Upper lobe of right lung (tissue), 1 donor: ENCODE measurements at regions not wholly inside any gene's neighbourhood (a gene's known extent, or its start where the extent isn't known, plus 50 kb on each side); places are given as distances from the start of the nearest gene placed in this dataset.

Experiments used
- ATAC-seq: fragments of 200-7000 bp; cut with Tn5 transposase; one replicate; pipeline ENCODE4 v1.9.1; 2020; ENCODE audit warnings: mild to moderate bottlenecking, moderate library complexity
- DNase-seq: peaks from one replicate; pipeline ENCODE4 v3.0.0-alpha.2; 2020
- H3K27ac ChIP-seq: fragments of 200-600 bp; one replicate; pipeline ENCODE4 v1.8.0; 2022
- H3K27me3 ChIP-seq: fragments of 200-600 bp; one replicate; pipeline ENCODE4 v1.8.0; 2022; ENCODE audit warnings: mild to moderate bottlenecking
- H3K36me3 ChIP-seq: fragments of 200-600 bp; one replicate; pipeline ENCODE4 v1.8.0; 2022
- H3K4me1 ChIP-seq: fragments of 200-600 bp; one replicate; pipeline ENCODE4 v1.8.0; 2022
- H3K4me3 ChIP-seq: fragments of 200-600 bp; one replicate; pipeline ENCODE4 v1.8.0; 2022; ENCODE audit warnings: mild to moderate bottlenecking
- H3K9me3 ChIP-seq: fragments of 200-600 bp; one replicate; pipeline ENCODE4 v1.8.0; 2022
- intact Hi-C: fragments of 100-400 bp; cut with DNase I; formaldehyde crosslinking; loops from one replicate; pipeline ENCODE4 v1.11.0; 2022
- TF ChIP-seq, protein P1 (sequence below): fragments of 200-600 bp; IDR thresholded peaks from one replicate; pipeline ENCODE4 v1.8.0; 2022; ENCODE audit warnings: antibody characterized with exemption
- donor health status: DM: no; HTN: yes; CAD: no; lungs with severe emphysema.

DNA sequence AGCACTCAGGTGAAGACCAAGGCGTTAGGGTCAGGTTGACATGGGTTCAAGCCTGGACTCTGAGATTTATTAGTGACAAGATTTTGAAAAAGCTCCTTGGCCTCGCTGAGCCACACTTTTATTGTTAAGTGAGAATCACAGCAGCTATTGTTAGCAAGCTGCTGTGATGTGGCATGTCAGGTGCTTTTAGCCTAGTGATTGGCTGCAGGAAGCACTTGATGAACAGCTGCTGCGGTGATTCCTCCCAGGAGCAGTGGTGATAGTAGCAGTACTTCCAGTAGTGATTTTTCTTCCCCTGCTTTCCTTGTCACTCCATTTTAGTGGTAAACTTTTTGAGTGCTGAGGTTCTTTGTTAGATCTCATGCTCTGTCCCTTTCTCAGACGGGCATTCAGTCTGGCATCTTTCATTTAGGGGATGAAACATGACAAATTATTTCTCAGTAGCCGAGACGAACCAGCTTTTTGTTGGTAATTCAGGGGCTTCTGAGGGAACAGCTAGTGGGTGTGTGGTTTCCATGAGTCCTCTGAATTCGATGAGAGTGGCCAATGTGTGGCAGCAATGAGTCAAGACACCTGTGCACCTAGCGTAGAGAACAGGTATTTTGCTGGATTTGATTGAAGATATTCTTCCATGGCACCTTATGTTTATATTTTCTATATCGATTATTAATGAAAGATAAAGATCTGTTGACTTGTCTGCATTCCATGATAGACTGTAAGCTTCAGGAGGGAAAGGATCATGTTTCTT lies 696.7 kb downstream of the DHX35 start:
- TF ChIP-seq, protein P1, sequence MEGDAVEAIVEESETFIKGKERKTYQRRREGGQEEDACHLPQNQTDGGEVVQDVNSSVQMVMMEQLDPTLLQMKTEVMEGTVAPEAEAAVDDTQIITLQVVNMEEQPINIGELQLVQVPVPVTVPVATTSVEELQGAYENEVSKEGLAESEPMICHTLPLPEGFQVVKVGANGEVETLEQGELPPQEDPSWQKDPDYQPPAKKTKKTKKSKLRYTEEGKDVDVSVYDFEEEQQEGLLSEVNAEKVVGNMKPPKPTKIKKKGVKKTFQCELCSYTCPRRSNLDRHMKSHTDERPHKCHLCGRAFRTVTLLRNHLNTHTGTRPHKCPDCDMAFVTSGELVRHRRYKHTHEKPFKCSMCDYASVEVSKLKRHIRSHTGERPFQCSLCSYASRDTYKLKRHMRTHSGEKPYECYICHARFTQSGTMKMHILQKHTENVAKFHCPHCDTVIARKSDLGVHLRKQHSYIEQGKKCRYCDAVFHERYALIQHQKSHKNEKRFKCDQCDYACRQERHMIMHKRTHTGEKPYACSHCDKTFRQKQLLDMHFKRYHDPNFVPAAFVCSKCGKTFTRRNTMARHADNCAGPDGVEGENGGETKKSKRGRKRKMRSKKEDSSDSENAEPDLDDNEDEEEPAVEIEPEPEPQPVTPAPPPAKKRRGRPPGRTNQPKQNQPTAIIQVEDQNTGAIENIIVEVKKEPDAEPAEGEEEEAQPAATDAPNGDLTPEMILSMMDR, result no peak
- ATAC-seq, result no peak
- intact Hi-C loops, result no loop called here

DNA sequence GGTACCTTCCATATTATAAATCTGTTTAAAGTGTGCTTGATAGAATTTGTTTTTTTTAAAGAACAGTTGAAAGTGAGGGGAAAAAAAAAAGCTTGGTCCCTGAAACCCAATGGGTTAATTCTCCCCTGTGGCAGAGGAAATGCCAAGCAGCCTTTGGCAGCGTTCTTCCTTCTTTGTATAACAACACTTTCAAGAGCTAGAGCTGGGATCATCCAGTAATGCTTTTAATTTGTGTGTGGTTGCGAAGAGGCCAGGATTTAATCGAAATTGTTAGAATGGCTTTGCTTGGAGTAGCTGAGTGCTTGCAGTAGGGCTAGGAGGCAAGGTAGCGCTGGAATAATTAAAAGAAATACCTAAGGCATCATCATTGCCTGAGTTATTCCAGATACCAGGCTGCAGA lies 692.0 kb downstream of the DHX35 start:
- Histone ChIP-seq H3K4me3 (no peak overlapping the region), H3K36me3 (no peaks in the 10 kb centered on the region), H3K9me3 (no peaks in the 10 kb centered on the region), H3K4me1 (no peaks in the 10 kb centered on the region), H3K27ac (no peak overlapping the region), H3K27me3 (no peaks in the 10 kb centered on the region)
- no peak for DNase-seq
- no peak for ATAC-seq
- TF ChIP-seq, protein P1, result no peak
- intact Hi-C loops, result no loop called here

More for the DNA sequence above, 696.7 kb downstream of the DHX35 start:
- no peak for DNase-seq
- Histone ChIP-seq H3K36me3 (no peaks in the 10 kb centered on the region), H3K27me3 (no peaks in the 10 kb centered on the region), H3K4me3 (no peak overlapping the region), H3K27ac (no peak overlapping the region), H3K9me3 (no peaks in the 10 kb centered on the region), H3K4me1 (no peaks in the 10 kb centered on the region)

DNA sequence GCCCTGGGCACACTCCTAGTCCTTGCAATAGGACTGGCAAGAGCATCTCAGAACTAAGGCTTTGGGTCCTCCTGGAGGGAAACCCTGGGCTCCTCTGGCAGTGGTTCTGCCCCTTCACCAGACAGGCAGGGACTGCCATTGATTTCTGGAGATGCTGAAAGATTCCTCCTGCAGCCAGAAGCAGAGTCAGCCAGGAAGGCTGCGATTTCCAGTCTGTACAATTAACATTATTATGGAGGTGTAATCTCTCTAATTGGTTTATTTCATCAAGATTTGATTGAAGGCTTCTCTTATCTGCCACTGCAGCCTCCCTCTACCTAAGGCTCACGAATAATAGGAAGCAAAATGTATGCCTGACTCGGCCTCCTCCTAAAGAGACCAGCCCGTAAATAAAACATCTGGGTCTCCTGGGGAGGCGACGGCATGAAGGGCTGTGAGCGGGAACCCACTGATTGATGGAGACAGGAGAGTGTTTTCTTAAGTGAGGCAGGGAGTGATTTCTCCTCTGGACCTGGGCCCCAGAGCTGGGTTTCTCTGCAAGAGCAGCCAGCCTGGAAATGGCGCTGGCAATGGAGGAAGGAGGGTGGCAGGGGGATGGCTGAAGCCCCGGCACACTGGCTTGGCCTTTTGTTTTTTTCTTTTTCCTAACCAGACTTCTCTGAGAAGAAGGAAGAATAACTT lies 689.6 kb downstream of the DHX35 start:
- ATAC-seq (no peak), DNase-seq (no peak)
- TF ChIP-seq, protein P1, result no peak
- Histone ChIP-seq H3K9me3 (no peaks in the 10 kb centered on the region), H3K27ac (no peak overlapping the region), H3K27me3 (no peaks in the 10 kb centered on the region), H3K36me3 (no peaks in the 10 kb centered on the region), H3K4me1 (no peaks in the 10 kb centered on the region), H3K4me3 (no peak overlapping the region)
- intact Hi-C loops, result no loop called here

DNA sequence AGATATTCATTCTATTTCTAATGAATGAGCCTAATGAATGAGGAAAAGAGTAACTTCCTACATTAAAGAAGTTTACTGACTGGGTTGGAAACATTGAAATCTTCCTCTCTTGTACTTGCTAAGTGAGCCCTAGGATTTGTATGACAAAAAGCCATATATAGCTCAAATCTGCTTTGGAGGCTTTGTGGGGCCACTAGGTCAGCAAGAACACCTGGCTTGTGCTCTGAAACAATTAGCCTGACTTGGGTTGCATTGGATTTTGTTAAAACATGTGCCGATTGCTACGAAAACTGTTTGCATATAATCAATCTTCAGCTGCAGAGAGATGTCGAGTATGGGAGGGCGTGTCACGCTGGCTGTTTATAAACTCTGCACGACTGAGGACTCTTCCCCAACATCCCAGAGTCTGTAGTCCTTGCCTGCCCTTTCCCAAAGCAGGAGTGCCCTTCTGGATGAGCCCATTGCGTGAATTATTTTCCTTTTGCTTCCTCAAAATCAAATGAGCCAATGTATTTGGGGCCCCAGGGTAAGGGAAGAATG lies 684.8 kb downstream of the DHX35 start:
- Histone ChIP-seq H3K27me3 (no peaks in the 10 kb centered on the region), H3K27ac (no peak overlapping the region), H3K9me3 (no peaks in the 10 kb centered on the region), H3K36me3 (no peaks in the 10 kb centered on the region), H3K4me1 (no peaks in the 10 kb centered on the region), H3K4me3 (no peak overlapping the region)
- intact Hi-C loops, result no loop called here
- TF ChIP-seq, protein P1, result no peak
- DNase-seq (no peak), ATAC-seq (no peak)

DNA sequence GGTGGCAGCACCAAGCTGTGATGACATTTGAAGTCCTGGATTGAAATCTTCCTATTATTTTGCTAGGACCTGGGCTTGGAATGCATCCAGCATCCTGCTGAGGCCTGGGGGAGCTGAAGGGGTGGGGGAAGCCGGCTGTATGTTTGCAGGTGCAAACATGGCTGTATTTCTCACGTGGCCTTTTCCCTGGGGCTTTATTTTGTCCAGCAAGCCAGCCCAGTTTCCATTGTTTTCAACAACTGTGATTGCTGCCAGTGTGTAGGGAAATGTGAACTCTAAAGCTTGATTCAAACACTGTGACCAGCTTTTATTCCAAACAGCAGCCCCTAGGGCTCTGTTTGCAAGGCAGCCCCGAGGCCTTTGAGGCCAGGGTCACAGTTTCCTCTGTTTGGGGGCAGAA lies 683.0 kb downstream of the DHX35 start:
- TF ChIP-seq, protein P1, result no peak
- intact Hi-C loops, result no loop called here
- Histone ChIP-seq H3K4me1 (no peaks in the 10 kb centered on the region), H3K36me3 (no peaks in the 10 kb centered on the region), H3K27ac (no peak overlapping the region), H3K4me3 (no peak overlapping the region), H3K27me3 (no peaks in the 10 kb centered on the region), H3K9me3 (no peaks in the 10 kb centered on the region)
- no peak for DNase-seq
- ATAC-seq, result no peak
